HCT116 (cell line): ENCODE measurements at regions not wholly inside any gene's neighbourhood (a gene's known extent, or its start where the extent isn't known, plus 50 kb on each side); places are given as distances from the start of the nearest gene placed in this dataset.

Source experiments
- ATAC-seq: fragments of 200-7000 bp; cut with Tn5 transposase; 2 replicates; pipeline ENCODE4 v1.9.1; 2020; ENCODE audit warnings: mild to moderate bottlenecking, moderate library complexity
- BruUV-seq: library from RNA; stranded (reverse); fragments of 400-500 nt; replicated peaks from 2 replicates; lab custom pipeline; 2021; lab: Mats Ljungman, UMichigan
- CTCF ChIA-PET: fragments of 300-600 bp; sonication (Branson Sonifier 250); formaldehyde crosslinking; loops from one replicate; lab custom pipeline; 2021; ENCODE audit warnings: antibody characterized with exemption; lab: Charles Lee
- POLR2A ChIA-PET: fragments of 300-600, 350-600 bp; sonication (Branson Sonifier 250); formaldehyde crosslinking; loops from one replicate; lab custom pipeline; 2021; ENCODE audit warnings: antibody characterized with exemption; lab: Charles Lee
- RAD21 ChIA-PET, 2 experiments: fragments of 300-600 bp; sonication (Branson Sonifier 250); formaldehyde crosslinking; loops; one replicate each; lab custom pipeline; 2023; ENCODE audit warnings: low total read pairs in 2 of 2; ENCODE audit not compliant: uncharacterized antibody in 2 of 2, unreplicated experiment in 2 of 2, low non-redundant PET in 1 of 2; lab: Charles Lee
- DNase-seq: peaks from one replicate; pipeline ENCODE4 v3.0.0-alpha.2; 2010; ENCODE audit warnings: low read depth, low spot score
- H2AFZ ChIP-seq: fragments of 200-600 bp; shearing (Covaris generic), sonication (generic); 2 replicates; pipeline ENCODE4 v1.6.1; 2017; ENCODE audit warnings: low read depth, mixed run types, mixed read lengths, antibody characterized with exemption, low read length; ENCODE audit not compliant: poor library complexity, severe bottlenecking
- H3K27ac ChIP-seq: 2 replicates; pipeline ENCODE4 v1.5.1; 2012; ENCODE audit warnings: low read depth, low read length
- H3K27me3 ChIP-seq: fragments of 200-600 bp; sonication (generic); 2 replicates; pipeline ENCODE4 v1.6.1; 2016; ENCODE audit warnings: mixed run types, low read length, mixed read lengths; ENCODE audit not compliant: insufficient read depth
- H3K36me3 ChIP-seq, 2 experiments: fragments of 200-500 bp in 1 of 2; fragments of 200-600 bp in 1 of 2; sonication (Bioruptor generic) in 1 of 2; sonication (generic) in 1 of 2; 2 replicates each; pipeline versions ENCODE4 v1.5.1 to v1.6.1; 2014 to 2016; ENCODE audit warnings: low read length in 2 of 2, inconsistent platforms in 1 of 2, mixed read lengths in 1 of 2, mixed run types in 1 of 2; ENCODE audit not compliant: insufficient read depth in 2 of 2, control insufficient read depth in 1 of 2
- H3K4me1 ChIP-seq, 2 experiments: fragments of 200-600 bp in 1 of 2; sonication (generic) in 1 of 2; 2 replicates each; pipeline versions ENCODE4 v1.5.1 to v1.6.1; 2012 to 2017; ENCODE audit warnings: low read length in 2 of 2, inconsistent platforms in 1 of 2, mild to moderate bottlenecking in 1 of 2, mixed read lengths in 1 of 2, mixed run types in 1 of 2, moderate library complexity in 1 of 2; ENCODE audit not compliant: insufficient read depth in 2 of 2, control insufficient read depth in 1 of 2
- H3K4me2 ChIP-seq: fragments of 200-600 bp; sonication (generic); 2 replicates; pipeline ENCODE4 v1.6.1; 2017; ENCODE audit warnings: mixed run types, low read length, mixed read lengths
- H3K4me3 ChIP-seq, 2 experiments: fragments of 200-600 bp in 1 of 2; sonication (generic) in 1 of 2; replicated peaks in 1 of 2; 2 replicates each; pipeline ENCODE4 v1.5.1; 2011 to 2016; ENCODE audit warnings: low read length in 2 of 2, control low read depth in 1 of 2, low read depth in 1 of 2, mild to moderate bottlenecking in 1 of 2, mixed read lengths in 1 of 2, mixed run types in 1 of 2
- H3K79me2 ChIP-seq: fragments of 200-600 bp; sonication (generic); 2 replicates; pipeline ENCODE4 v1.6.1; 2017; ENCODE audit warnings: mild to moderate bottlenecking, mixed run types, low read length, moderate library complexity, mixed read lengths; ENCODE audit not compliant: insufficient read depth
- H3K9ac ChIP-seq: fragments of 200-600 bp; sonication (generic); 2 replicates; pipeline ENCODE4 v1.6.1; 2016; ENCODE audit warnings: low read length, mixed read lengths
- H3K9me2 ChIP-seq: fragments of 200-600 bp; sonication (generic), shearing (Covaris generic); 2 replicates; pipeline ENCODE4 v1.6.1; 2017; ENCODE audit warnings: mixed run types, mild to moderate bottlenecking, moderate library complexity; ENCODE audit not compliant: insufficient read depth
- H3K9me3 ChIP-seq, 2 experiments: fragments of 200-500 bp in 1 of 2; fragments of 200-600 bp in 1 of 2; sonication (Bioruptor generic) in 1 of 2; sonication (generic) in 1 of 2; 2 replicates each; pipeline ENCODE4 v1.6.1; 2014 to 2017; ENCODE audit warnings: low read length in 2 of 2, mixed read lengths in 2 of 2, inconsistent platforms in 1 of 2, low read depth in 1 of 2, mild to moderate bottlenecking in 1 of 2, mixed run types in 1 of 2, moderate library complexity in 1 of 2; ENCODE audit not compliant: control insufficient read depth in 1 of 2, insufficient read depth in 1 of 2
- H4K20me1 ChIP-seq: fragments of 200-600 bp; sonication (generic), shearing (Covaris generic); 2 replicates; pipeline ENCODE4 v1.6.1; 2017; ENCODE audit warnings: mixed run types, mild to moderate bottlenecking, moderate library complexity; ENCODE audit not compliant: insufficient read depth
- CBX3 ChIP-seq: IDR thresholded peaks from 2 replicates; pipeline ENCODE4 v1.6.1; 2012; ENCODE audit warnings: low read depth
- ELF1 ChIP-seq: IDR thresholded peaks from 2 replicates; pipeline ENCODE4 v1.6.1; 2012; ENCODE audit warnings: low read depth, borderline replicate concordance
- EZH2 ChIP-seq: fragments of 200-600 bp; sonication (generic); IDR thresholded peaks from 2 replicates; pipeline ENCODE4 v1.6.1; 2017; ENCODE audit warnings: antibody characterized with exemption, mixed run types
- EZH2phosphoT487 ChIP-seq: fragments of 200-600 bp; IDR thresholded peaks from 2 replicates; pipeline ENCODE4 v1.6.1; 2018; ENCODE audit warnings: antibody characterized with exemption, borderline replicate concordance
- JUND ChIP-seq: IDR thresholded peaks from 2 replicates; pipeline ENCODE4 v1.6.1; 2012
- POLR2A ChIP-seq: IDR thresholded peaks from 2 replicates; pipeline ENCODE4 v1.7.0; 2011; ENCODE audit warnings: borderline replicate concordance; ENCODE audit not compliant: insufficient read depth, insufficient read length; ENCODE audit errors: extremely low read depth
- SIN3A ChIP-seq: IDR thresholded peaks from 2 replicates; pipeline ENCODE4 v1.6.1; 2012; ENCODE audit warnings: low read depth
- SP1 ChIP-seq: IDR thresholded peaks from 2 replicates; pipeline ENCODE4 v1.6.1; 2012; ENCODE audit warnings: low read depth
- SRF ChIP-seq: IDR thresholded peaks from 2 replicates; pipeline ENCODE4 v1.6.1; 2012; ENCODE audit warnings: low read depth
- YY1 ChIP-seq: IDR thresholded peaks from 2 replicates; pipeline ENCODE4 v1.6.1; 2011; ENCODE audit warnings: low read length, low read depth, moderate library complexity, mild to moderate bottlenecking; ENCODE audit not compliant: insufficient replicate concordance; ENCODE audit errors: extremely low read depth
- ZFX ChIP-seq: fragments of 450-650 bp; IDR thresholded peaks from 2 replicates; pipeline ENCODE4 v1.6.1; 2017
- intact Hi-C: fragments of 100-400 bp; cut with micrococcal nuclease; formaldehyde crosslinking; loops from 2 replicates; pipeline ENCODE4 v1.10.0; 2022
- TF ChIP-seq, protein P1 (sequence below): IDR thresholded peaks from 2 replicates; pipeline ENCODE4 v1.6.1; 2012; ENCODE audit warnings: low read depth
- TF ChIP-seq, protein P2 (sequence below): IDR thresholded peaks from 2 replicates; pipeline ENCODE4 v1.6.1; 2012
- TF ChIP-seq, protein P3 (sequence below): IDR thresholded peaks from 2 replicates; pipeline ENCODE4 v1.6.1; 2012
- TF ChIP-seq, protein P4 (sequence below), 3 experiments: fragments of 200-600 bp in 1 of 3; sonication (generic) in 1 of 3; IDR thresholded peaks in 2 of 3; conservative IDR thresholded peaks in 1 of 3; 2 replicates each; pipeline ENCODE4 v1.5.1; 2012 to 2017; ENCODE audit warnings: low read depth in 2 of 3, low read length in 2 of 3, antibody characterized with exemption in 1 of 3, borderline replicate concordance in 1 of 3, control low read depth in 1 of 3, mild to moderate bottlenecking in 1 of 3, mixed read lengths in 1 of 3, mixed run types in 1 of 3, moderate library complexity in 1 of 3; ENCODE audit not compliant: insufficient read depth in 1 of 3
- TF ChIP-seq, protein P5 (sequence below): IDR thresholded peaks from 2 replicates; pipeline ENCODE4 v1.6.1; 2011; ENCODE audit warnings: mild to moderate bottlenecking, low read length, moderate library complexity; ENCODE audit not compliant: insufficient replicate concordance; ENCODE audit errors: extremely low read depth

DNA sequence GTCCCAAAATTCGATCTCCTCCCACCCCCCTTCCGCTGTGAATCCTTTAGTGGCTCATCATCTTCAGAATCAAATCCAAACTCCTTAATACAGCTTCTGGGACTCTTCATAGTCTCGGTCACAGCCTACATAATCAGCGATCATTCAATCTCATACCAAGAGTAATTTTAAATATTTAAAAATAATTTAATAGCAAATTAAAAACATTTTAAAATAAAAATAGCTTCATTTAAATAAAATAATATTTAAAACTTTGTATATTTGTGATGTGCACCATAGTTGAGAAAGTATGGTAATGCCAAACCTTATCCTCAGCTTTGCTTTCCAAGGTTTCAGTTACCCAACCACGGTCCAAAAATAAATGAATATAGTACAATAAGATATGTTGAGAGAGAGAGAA lies 70.0 kb upstream of the NR3C1 start:
- ChIA-PET RAD21 (no interaction called here), POLR2A (no interaction called here), CTCF (no interaction called here)
- Histone ChIP-seq H3K36me3 (no peaks in the 10 kb centered on the region), H3K79me2 (no peaks in the 10 kb centered on the region), H2AFZ (no peak overlapping the region), H3K9ac (no peak overlapping the region), H3K9me2 (no peaks in the 10 kb centered on the region), H4K20me1 (no peaks in the 10 kb centered on the region), H3K4me3 (no peak overlapping the region), H3K4me1 (peaks cover 0 to 4% of the 10 kb centered on the region in 2 experiments; a peak in 1 of 4 replicates), H3K27me3 (no peaks in the 10 kb centered on the region), H3K4me2 (no peak overlapping the region), H3K9me3 (no peaks in the 10 kb centered on the region), H3K27ac (no peak overlapping the region)
- ATAC-seq (no peak), DNase-seq (no peak)
- intact Hi-C loops, result no loop called here
- TF ChIP-seq, protein P1, sequence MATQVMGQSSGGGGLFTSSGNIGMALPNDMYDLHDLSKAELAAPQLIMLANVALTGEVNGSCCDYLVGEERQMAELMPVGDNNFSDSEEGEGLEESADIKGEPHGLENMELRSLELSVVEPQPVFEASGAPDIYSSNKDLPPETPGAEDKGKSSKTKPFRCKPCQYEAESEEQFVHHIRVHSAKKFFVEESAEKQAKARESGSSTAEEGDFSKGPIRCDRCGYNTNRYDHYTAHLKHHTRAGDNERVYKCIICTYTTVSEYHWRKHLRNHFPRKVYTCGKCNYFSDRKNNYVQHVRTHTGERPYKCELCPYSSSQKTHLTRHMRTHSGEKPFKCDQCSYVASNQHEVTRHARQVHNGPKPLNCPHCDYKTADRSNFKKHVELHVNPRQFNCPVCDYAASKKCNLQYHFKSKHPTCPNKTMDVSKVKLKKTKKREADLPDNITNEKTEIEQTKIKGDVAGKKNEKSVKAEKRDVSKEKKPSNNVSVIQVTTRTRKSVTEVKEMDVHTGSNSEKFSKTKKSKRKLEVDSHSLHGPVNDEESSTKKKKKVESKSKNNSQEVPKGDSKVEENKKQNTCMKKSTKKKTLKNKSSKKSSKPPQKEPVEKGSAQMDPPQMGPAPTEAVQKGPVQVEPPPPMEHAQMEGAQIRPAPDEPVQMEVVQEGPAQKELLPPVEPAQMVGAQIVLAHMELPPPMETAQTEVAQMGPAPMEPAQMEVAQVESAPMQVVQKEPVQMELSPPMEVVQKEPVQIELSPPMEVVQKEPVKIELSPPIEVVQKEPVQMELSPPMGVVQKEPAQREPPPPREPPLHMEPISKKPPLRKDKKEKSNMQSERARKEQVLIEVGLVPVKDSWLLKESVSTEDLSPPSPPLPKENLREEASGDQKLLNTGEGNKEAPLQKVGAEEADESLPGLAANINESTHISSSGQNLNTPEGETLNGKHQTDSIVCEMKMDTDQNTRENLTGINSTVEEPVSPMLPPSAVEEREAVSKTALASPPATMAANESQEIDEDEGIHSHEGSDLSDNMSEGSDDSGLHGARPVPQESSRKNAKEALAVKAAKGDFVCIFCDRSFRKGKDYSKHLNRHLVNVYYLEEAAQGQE, result no peak
- TF ChIP-seq SIN3A, result no peak
- TF ChIP-seq EZH2phosphoT487, result no peak
- no peak for TF ChIP-seq ZFX
- TF ChIP-seq, protein P2, sequence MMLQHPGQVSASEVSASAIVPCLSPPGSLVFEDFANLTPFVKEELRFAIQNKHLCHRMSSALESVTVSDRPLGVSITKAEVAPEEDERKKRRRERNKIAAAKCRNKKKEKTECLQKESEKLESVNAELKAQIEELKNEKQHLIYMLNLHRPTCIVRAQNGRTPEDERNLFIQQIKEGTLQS, result no peak
- no peak for TF ChIP-seq EZH2
- TF ChIP-seq, protein P3, sequence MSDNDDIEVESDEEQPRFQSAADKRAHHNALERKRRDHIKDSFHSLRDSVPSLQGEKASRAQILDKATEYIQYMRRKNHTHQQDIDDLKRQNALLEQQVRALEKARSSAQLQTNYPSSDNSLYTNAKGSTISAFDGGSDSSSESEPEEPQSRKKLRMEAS, result no peak
- TF ChIP-seq, protein P4, sequence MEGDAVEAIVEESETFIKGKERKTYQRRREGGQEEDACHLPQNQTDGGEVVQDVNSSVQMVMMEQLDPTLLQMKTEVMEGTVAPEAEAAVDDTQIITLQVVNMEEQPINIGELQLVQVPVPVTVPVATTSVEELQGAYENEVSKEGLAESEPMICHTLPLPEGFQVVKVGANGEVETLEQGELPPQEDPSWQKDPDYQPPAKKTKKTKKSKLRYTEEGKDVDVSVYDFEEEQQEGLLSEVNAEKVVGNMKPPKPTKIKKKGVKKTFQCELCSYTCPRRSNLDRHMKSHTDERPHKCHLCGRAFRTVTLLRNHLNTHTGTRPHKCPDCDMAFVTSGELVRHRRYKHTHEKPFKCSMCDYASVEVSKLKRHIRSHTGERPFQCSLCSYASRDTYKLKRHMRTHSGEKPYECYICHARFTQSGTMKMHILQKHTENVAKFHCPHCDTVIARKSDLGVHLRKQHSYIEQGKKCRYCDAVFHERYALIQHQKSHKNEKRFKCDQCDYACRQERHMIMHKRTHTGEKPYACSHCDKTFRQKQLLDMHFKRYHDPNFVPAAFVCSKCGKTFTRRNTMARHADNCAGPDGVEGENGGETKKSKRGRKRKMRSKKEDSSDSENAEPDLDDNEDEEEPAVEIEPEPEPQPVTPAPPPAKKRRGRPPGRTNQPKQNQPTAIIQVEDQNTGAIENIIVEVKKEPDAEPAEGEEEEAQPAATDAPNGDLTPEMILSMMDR (IDR thresholded peaks at IDR 0.05 in 2 of 3, conservative IDR thresholded peaks at IDR 0.05 in 1 of 3; ENCODE audit: borderline replicate concordance in 1 of 3, insufficient read depth in 1 of 3, low read depth in 2 of 3, low read length in 2 of 3), result no peak
- TF ChIP-seq POLR2A, result no peak
- TF ChIP-seq JUND, result no peak
- TF ChIP-seq YY1, result no peak
- no peak for TF ChIP-seq SP1
- TF ChIP-seq CBX3, result no peak
- TF ChIP-seq, protein P5, sequence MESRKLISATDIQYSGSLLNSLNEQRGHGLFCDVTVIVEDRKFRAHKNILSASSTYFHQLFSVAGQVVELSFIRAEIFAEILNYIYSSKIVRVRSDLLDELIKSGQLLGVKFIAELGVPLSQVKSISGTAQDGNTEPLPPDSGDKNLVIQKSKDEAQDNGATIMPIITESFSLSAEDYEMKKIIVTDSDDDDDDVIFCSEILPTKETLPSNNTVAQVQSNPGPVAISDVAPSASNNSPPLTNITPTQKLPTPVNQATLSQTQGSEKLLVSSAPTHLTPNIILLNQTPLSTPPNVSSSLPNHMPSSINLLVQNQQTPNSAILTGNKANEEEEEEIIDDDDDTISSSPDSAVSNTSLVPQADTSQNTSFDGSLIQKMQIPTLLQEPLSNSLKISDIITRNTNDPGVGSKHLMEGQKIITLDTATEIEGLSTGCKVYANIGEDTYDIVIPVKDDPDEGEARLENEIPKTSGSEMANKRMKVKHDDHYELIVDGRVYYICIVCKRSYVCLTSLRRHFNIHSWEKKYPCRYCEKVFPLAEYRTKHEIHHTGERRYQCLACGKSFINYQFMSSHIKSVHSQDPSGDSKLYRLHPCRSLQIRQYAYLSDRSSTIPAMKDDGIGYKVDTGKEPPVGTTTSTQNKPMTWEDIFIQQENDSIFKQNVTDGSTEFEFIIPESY, result no peak
- TF ChIP-seq ELF1, result no peak
- TF ChIP-seq SRF, result no peak
- BruUV-seq, result no TSS peak
